B cell (primary cell): ENCODE measurements at regions not wholly inside any gene's neighbourhood (a gene's known extent, or its start where the extent isn't known, plus 50 kb on each side); places are given as distances from the start of the nearest gene placed in this dataset.

Source experiments
- ATAC-seq: fragments of 200-7000 bp; cut with Tn5 transposase; one replicate; pipeline ENCODE4 v1.10.0; 2021; ENCODE audit warnings: low read depth, mild to moderate bottlenecking, moderate number of reproducible peaks, moderate library complexity
- CTCF ChIA-PET: fragments of 350-600 bp; sonication (Branson Sonifier 250); formaldehyde crosslinking; loops from one replicate; lab custom pipeline; 2021; ENCODE audit warnings: antibody characterized with exemption, inconsistent platforms; lab: Charles Lee
- POLR2A ChIA-PET: fragments of 350-600 bp; sonication (Branson Sonifier 250); formaldehyde crosslinking; loops from one replicate; lab custom pipeline; 2021; ENCODE audit warnings: antibody characterized with exemption; lab: Charles Lee
- DNase-seq: peaks from one replicate; pipeline ENCODE4 v3.0.0; 2013
- H2AFZ ChIP-seq: 2 replicates; pipeline ENCODE4 v1.6.1; 2012; ENCODE audit warnings: mild to moderate bottlenecking, low read depth, low read length; ENCODE audit not compliant: insufficient read depth, poor library complexity, severe bottlenecking
- H3K27ac ChIP-seq, 2 donors: 1 replicate in 1 of 2; 2 replicates in 1 of 2; pipeline ENCODE4 v1.5.1; 2012 to 2013; ENCODE audit warnings: low read length in 2 of 2, mild to moderate bottlenecking in 2 of 2, moderate library complexity in 1 of 2
- H3K27me3 ChIP-seq, 4 experiments: fragments of 200-600 bp in 1 of 4; sonication (generic) in 1 of 4; replicated peaks in 1 of 4; 1 replicate in 2 of 4; 2 replicates in 2 of 4; pipeline versions ENCODE4 v1.6.1 to v1.7.0; 2013 to 2016; ENCODE audit warnings: low read length in 3 of 4, mild to moderate bottlenecking in 2 of 4, mixed read lengths in 1 of 4, moderate library complexity in 1 of 4; ENCODE audit not compliant: insufficient read depth in 4 of 4, control insufficient read depth in 3 of 4; ENCODE audit errors: control extremely low read depth in 1 of 4
- H3K36me3 ChIP-seq, 2 experiments: replicated peaks in 1 of 2; 1 replicate in 1 of 2; 2 replicates in 1 of 2; pipeline versions ENCODE4 v1.6.1 to v1.7.1; 2013; ENCODE audit warnings: low read length in 1 of 2; ENCODE audit not compliant: insufficient read depth in 2 of 2, control insufficient read depth in 1 of 2; ENCODE audit errors: control extremely low read depth in 1 of 2, extremely low read depth in 1 of 2
- H3K4me1 ChIP-seq, 2 donors: fragments of 200-600 bp in 1 of 2; sonication (generic) in 1 of 2; 1 replicate in 1 of 2; 2 replicates in 1 of 2; pipeline versions ENCODE4 v1.5.1 to v1.6.1; 2013 to 2017; ENCODE audit warnings: low read length in 2 of 2; ENCODE audit not compliant: control insufficient read depth in 2 of 2, insufficient read depth in 2 of 2
- H3K4me2 ChIP-seq: replicated peaks from 2 replicates; pipeline ENCODE3; 2012; ENCODE audit warnings: mild to moderate bottlenecking, low read depth, low read length; ENCODE audit not compliant: poor library complexity, severe bottlenecking
- H3K4me3 ChIP-seq, 5 experiments: fragments of 200-600 bp in 1 of 5; sonication (generic) in 1 of 5; 1 replicate in 3 of 5; 2 replicates in 2 of 5; pipeline versions ENCODE4 v1.5.1 to v1.7.0; 2011 to 2016; ENCODE audit warnings: low read length in 4 of 5, mild to moderate bottlenecking in 4 of 5, low read depth in 2 of 5, control low read depth in 1 of 5, moderate library complexity in 1 of 5; ENCODE audit not compliant: insufficient read depth in 1 of 5; ENCODE audit errors: control extremely low read depth in 1 of 5, extremely low read depth in 1 of 5
- H3K79me2 ChIP-seq: fragments of 200-600 bp; sonication (generic); one replicate; pipeline ENCODE4 v1.6.0; 2016; ENCODE audit warnings: low read length; ENCODE audit not compliant: control insufficient read depth, insufficient read depth
- H3K9ac ChIP-seq: fragments of 200-600 bp; sonication (generic); 2 replicates; pipeline ENCODE4 v1.6.1; 2017; ENCODE audit warnings: mild to moderate bottlenecking, low read length, moderate library complexity
- H3K9me3 ChIP-seq, 3 donors: one replicate each; pipeline versions ENCODE4 v1.6.1 to v1.7.1; 2013; ENCODE audit warnings: low read length in 2 of 3; ENCODE audit not compliant: control insufficient read depth in 2 of 3, insufficient read depth in 1 of 3; ENCODE audit errors: control extremely low read depth in 1 of 3
- H4K20me1 ChIP-seq: 2 replicates; pipeline ENCODE4 v1.6.0; 2012; ENCODE audit warnings: mild to moderate bottlenecking, low read length; ENCODE audit not compliant: insufficient read depth, control insufficient read depth, poor library complexity, severe bottlenecking
- H3K27ac Mint-ChIP-seq: one replicate; pipeline ENCODE4 v1.8.0; 2021; ENCODE audit warnings: mixed read lengths
- H3K27me3 Mint-ChIP-seq: one replicate; pipeline ENCODE4 v1.8.0; 2021; ENCODE audit warnings: mixed read lengths
- H3K4me1 Mint-ChIP-seq: one replicate; pipeline ENCODE4 v1.8.0; 2021; ENCODE audit warnings: mixed read lengths
- H3K4me3 Mint-ChIP-seq: one replicate; pipeline ENCODE4 v1.8.0; 2021; ENCODE audit warnings: mixed read lengths
- H3K9me3 Mint-ChIP-seq: one replicate; pipeline ENCODE4 v1.8.0; 2022; ENCODE audit warnings: mixed read lengths; ENCODE audit not compliant: insufficient read depth
- CTCF ChIP-seq: fragments of 200-600 bp; IDR thresholded peaks from one replicate; pipeline ENCODE4 v1.8.0; 2022; ENCODE audit warnings: antibody characterized with exemption, mild to moderate bottlenecking
- EZH2 ChIP-seq: IDR thresholded peaks from 2 replicates; pipeline ENCODE4 v1.6.1; 2012; ENCODE audit warnings: borderline replicate concordance, low read depth, mild to moderate bottlenecking, moderate library complexity, low read length; ENCODE audit not compliant: insufficient read depth, poor library complexity, severe bottlenecking
- WGBS: methylation state at CpG from one replicate; pipeline ENCODE4 v1.1.5; 2013; ENCODE audit warnings: missing lambda C conversion rate; ENCODE audit not compliant: insufficient coverage; 5-methylcytosine and 5-hydroxymethylcytosine counted together
- intact Hi-C: fragments of 100-400 bp; cut with micrococcal nuclease; formaldehyde crosslinking; loops from one replicate; pipeline ENCODE4 v1.10.0; 2022

DNA sequence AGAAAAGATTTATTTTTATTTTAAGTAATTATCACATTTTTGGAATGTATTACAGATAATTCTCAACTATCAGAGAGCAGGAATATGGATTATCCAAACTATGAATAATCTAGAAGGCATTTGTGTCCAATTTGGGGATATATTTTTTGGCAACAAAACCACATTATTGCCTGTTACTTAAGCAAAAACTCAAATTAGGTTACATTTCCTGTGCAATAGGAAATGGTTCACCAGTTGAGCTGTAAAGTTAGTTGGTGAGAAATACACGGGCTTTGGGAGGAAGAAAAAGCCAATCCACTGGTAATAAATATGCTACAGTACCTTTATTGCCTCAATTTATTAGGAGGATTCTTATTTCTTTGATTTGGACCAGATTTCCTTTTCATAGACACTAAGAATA, 1075.2 kb downstream of the PCDH9 start:
- no peaks in the 10 kb centered on the region for H4K20me1 ChIP-seq
- H3K27ac ChIP-seq = no peak overlapping the region
- no peak overlapping the region for H3K4me3 ChIP-seq
- no peak overlapping the region for H3K4me2 ChIP-seq
- Mint-ChIP-seq H3K9me3 (no peaks in the 10 kb centered on the region), H3K4me3 (no peak overlapping the region), H3K27me3 (no peaks in the 10 kb centered on the region), H3K4me1 (no peaks in the 10 kb centered on the region), H3K27ac (no peak overlapping the region)
- intact Hi-C loops = no loop called here
- H3K36me3 ChIP-seq = no peaks in the 10 kb centered on the region
- H3K9ac ChIP-seq = no peak overlapping the region
- H3K79me2 ChIP-seq = no peaks in the 10 kb centered on the region
- no peak for ATAC-seq
- WGBS = no CpG with 5 or more reads among the region's 1 CpG
- H3K4me1 ChIP-seq = peaks cover 0 to 2% of the 10 kb centered on the region in 2 donors
- no peaks in the 10 kb centered on the region for H3K27me3 ChIP-seq
- no peak for DNase-seq
- TF ChIP-seq EZH2 (no peak), CTCF (no peak)
- ChIA-PET POLR2A (no interaction called here), CTCF (no interaction called here)
- no peak overlapping the region for H2AFZ ChIP-seq
- no peaks in the 10 kb centered on the region for H3K9me3 ChIP-seq

DNA sequence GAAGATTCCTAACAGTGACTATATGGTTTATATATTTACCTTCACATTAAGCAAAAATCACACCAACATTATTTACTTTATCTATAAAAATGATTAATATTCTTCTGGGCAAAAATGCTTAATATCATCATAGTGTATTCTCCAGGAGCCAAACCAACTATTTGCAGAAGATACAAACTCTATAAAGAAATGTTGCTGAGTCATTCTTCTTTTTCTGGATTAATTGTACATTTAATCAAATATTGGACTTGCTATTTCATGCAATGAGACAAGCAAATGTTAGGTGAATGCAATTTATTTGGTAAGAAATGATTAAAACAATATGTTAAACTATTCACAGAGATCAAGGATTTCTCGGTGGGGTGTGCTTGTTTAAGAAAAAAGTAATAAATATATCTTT, 1075.8 kb downstream of the PCDH9 start:
- Histone ChIP-seq H3K4me3 (no peak overlapping the region), H3K9me3 (no peaks in the 10 kb centered on the region), H3K9ac (no peak overlapping the region), H2AFZ (no peak overlapping the region), H3K4me1 (peaks cover 0 to under 1% of the 10 kb centered on the region in 2 donors), H3K36me3 (no peaks in the 10 kb centered on the region), H3K27me3 (no peaks in the 10 kb centered on the region), H3K4me2 (no peak overlapping the region), H3K27ac (no peak overlapping the region), H4K20me1 (no peaks in the 10 kb centered on the region), H3K79me2 (no peaks in the 10 kb centered on the region)
- Mint-ChIP-seq H3K9me3 (no peaks in the 10 kb centered on the region), H3K4me3 (no peak overlapping the region), H3K27me3 (no peaks in the 10 kb centered on the region), H3K27ac (no peak overlapping the region), H3K4me1 (no peaks in the 10 kb centered on the region)
- intact Hi-C loops = no loop called here
- DNase-seq = no peak
- CTCF ChIA-PET = no interaction called here
- ATAC-seq = no peak
- WGBS = no CpG with 5 or more reads among the region's 1 CpG
- POLR2A ChIA-PET = no interaction called here
- TF ChIP-seq EZH2 = no peak
- TF ChIP-seq CTCF = no peak
